ENCODE measurements at regions not wholly inside any gene's neighbourhood (a gene's known extent, or its start where the extent isn't known, plus 50 kb on each side); places are given as distances from the start of the nearest gene placed in this dataset.

DNA sequence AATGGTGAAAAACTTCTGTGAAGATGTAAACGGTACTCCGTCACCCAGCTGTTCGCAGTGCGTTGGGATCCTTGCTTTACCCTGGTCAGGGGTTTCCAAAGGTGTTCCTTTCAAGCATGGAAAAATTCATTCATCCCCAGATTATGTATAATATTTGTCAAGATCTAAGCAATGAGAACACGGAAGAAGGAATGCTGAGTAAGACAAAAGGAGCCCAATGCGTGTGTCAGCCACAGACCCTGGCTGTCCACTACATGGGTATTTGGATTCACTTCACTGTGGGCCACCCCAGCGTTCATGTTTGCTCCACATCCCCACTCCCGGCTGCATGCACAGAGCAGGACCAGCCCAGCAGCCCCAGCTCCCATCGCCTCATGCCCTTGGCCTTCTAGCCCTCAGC, 241.3 kb upstream of the CELF2 start:
- Histone ChIP-seq H3K36me3 (ENCODE audit: insufficient read depth, low read length) (no peaks in the 10 kb centered on the region), H2AFZ (ENCODE audit: low read length) (no peak overlapping the region), H3K9me3 (ENCODE audit: low read length) (no peaks in the 10 kb centered on the region), H3K4me1 (ENCODE audit: insufficient read depth, low read length, severe bottlenecking) (no peaks in the 10 kb centered on the region), H3K9ac (ENCODE audit: low read length) (no peak overlapping the region), H3F3A (ENCODE audit: insufficient read depth, low read length) (no peaks in the 10 kb centered on the region), H3K79me2 (ENCODE audit: insufficient read depth, low read length) (no peaks in the 10 kb centered on the region), H3K4me3 (ENCODE audit: low read depth, low read length, poor library complexity, severe bottlenecking) (no peak overlapping the region), H3K9me2 (ENCODE audit: low read depth, low read length) (no peaks in the 10 kb centered on the region), H3K27me3 (ENCODE audit: insufficient read depth, low read length) (no peaks in the 10 kb centered on the region), H3K4me2 (ENCODE audit: low read length) (no peak overlapping the region), H4K20me1 (ENCODE audit: insufficient read depth, low read length) (no peaks in the 10 kb centered on the region), H3K27ac (ENCODE audit: low read depth, low read length, poor library complexity, severe bottlenecking) (no peak overlapping the region)
- TF ChIP-seq, protein P1, sequence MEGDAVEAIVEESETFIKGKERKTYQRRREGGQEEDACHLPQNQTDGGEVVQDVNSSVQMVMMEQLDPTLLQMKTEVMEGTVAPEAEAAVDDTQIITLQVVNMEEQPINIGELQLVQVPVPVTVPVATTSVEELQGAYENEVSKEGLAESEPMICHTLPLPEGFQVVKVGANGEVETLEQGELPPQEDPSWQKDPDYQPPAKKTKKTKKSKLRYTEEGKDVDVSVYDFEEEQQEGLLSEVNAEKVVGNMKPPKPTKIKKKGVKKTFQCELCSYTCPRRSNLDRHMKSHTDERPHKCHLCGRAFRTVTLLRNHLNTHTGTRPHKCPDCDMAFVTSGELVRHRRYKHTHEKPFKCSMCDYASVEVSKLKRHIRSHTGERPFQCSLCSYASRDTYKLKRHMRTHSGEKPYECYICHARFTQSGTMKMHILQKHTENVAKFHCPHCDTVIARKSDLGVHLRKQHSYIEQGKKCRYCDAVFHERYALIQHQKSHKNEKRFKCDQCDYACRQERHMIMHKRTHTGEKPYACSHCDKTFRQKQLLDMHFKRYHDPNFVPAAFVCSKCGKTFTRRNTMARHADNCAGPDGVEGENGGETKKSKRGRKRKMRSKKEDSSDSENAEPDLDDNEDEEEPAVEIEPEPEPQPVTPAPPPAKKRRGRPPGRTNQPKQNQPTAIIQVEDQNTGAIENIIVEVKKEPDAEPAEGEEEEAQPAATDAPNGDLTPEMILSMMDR (IDR thresholded peaks at IDR 0.05; ENCODE audit: low read length), result no peak
- TF ChIP-seq EZH2 (IDR thresholded peaks at IDR 0.05; ENCODE audit: borderline replicate concordance, low read length), result no peak

DNA sequence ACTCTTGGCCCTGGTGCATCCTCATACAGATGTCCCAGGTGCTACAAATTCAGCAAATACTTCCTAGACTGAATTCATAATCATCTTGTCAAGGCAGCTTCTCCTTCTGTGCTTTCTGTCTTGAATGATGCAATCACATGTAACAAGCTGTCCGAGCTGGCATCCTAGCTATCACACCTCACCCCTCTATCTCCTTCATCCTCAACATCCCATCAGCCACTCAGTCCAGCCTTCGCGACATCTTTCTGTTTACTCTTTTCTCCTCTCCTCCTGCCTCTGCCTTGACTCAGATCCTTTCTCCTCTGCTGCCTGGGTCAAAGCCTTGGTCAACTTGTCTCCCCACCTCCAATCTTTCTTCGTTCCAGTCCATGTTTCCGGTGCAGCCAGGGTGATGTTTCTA, 240.4 kb upstream of the CELF2 start:
- H3K4me3 ChIP-seq (ENCODE audit: low read depth, low read length, poor library complexity, severe bottlenecking), result no peak overlapping the region
- no peak overlapping the region for H3K4me2 ChIP-seq (ENCODE audit: low read length)
- H2AFZ ChIP-seq (ENCODE audit: low read length), result no peak overlapping the region
- no peaks in the 10 kb centered on the region for H3K36me3 ChIP-seq (ENCODE audit: insufficient read depth, low read length)
- no peak overlapping the region for H3K9ac ChIP-seq (ENCODE audit: low read length)
- no peak for TF ChIP-seq EZH2 (IDR thresholded peaks at IDR 0.05; ENCODE audit: borderline replicate concordance, low read length)
- TF ChIP-seq, protein P1 (IDR thresholded peaks at IDR 0.05; ENCODE audit: low read length), result no peak
- H3K9me2 ChIP-seq (ENCODE audit: low read depth, low read length), result no peaks in the 10 kb centered on the region
- no peak overlapping the region for H3K27ac ChIP-seq (ENCODE audit: low read depth, low read length, poor library complexity, severe bottlenecking)
- no peaks in the 10 kb centered on the region for H3K9me3 ChIP-seq (ENCODE audit: low read length)
- H3K79me2 ChIP-seq (ENCODE audit: insufficient read depth, low read length), result no peaks in the 10 kb centered on the region
- H3F3A ChIP-seq (ENCODE audit: insufficient read depth, low read length), result no peaks in the 10 kb centered on the region
- H3K27me3 ChIP-seq (ENCODE audit: insufficient read depth, low read length), result no peaks in the 10 kb centered on the region
- H3K4me1 ChIP-seq (ENCODE audit: insufficient read depth, low read length, severe bottlenecking), result no peaks in the 10 kb centered on the region
- H4K20me1 ChIP-seq (ENCODE audit: insufficient read depth, low read length), result no peaks in the 10 kb centered on the region

DNA sequence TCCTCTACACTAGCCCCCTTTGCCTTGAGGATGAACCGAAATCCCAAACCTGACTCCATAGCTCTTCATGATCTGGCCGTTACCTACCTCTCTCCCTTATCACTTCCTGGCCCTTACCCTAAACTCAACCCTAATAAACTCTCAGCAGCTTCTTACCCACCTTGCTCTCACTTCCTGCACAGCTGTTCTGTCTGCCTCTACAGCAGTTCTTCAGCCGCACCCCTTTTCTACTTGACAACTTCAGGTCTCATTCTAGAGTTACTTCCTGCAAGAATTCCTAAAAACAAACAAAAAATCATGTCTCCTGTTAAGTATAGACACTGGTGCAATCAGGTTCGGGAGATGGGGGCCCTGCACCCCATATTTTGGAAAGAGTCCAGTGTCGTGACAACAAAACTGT, 239.9 kb upstream of the CELF2 start:
- no peaks in the 10 kb centered on the region for H4K20me1 ChIP-seq (ENCODE audit: insufficient read depth, low read length)
- no peaks in the 10 kb centered on the region for H3K4me1 ChIP-seq (ENCODE audit: insufficient read depth, low read length, severe bottlenecking)
- no peaks in the 10 kb centered on the region for H3K36me3 ChIP-seq (ENCODE audit: insufficient read depth, low read length)
- no peak overlapping the region for H3K27ac ChIP-seq (ENCODE audit: low read depth, low read length, poor library complexity, severe bottlenecking)
- H2AFZ ChIP-seq (ENCODE audit: low read length), result no peak overlapping the region
- H3F3A ChIP-seq (ENCODE audit: insufficient read depth, low read length), result no peaks in the 10 kb centered on the region
- H3K27me3 ChIP-seq (ENCODE audit: insufficient read depth, low read length), result no peaks in the 10 kb centered on the region
- H3K79me2 ChIP-seq (ENCODE audit: insufficient read depth, low read length), result no peaks in the 10 kb centered on the region
- H3K9me2 ChIP-seq (ENCODE audit: low read depth, low read length), result no peaks in the 10 kb centered on the region
- no peaks in the 10 kb centered on the region for H3K9me3 ChIP-seq (ENCODE audit: low read length)
- H3K4me3 ChIP-seq (ENCODE audit: low read depth, low read length, poor library complexity, severe bottlenecking), result no peak overlapping the region
- TF ChIP-seq, protein P1 (IDR thresholded peaks at IDR 0.05; ENCODE audit: low read length), result no peak
- no peak overlapping the region for H3K9ac ChIP-seq (ENCODE audit: low read length)
- H3K4me2 ChIP-seq (ENCODE audit: low read length), result no peak overlapping the region
